ENCODE measurements at regions not wholly inside any gene's neighbourhood (a gene's known extent, or its start where the extent isn't known, plus 50 kb on each side); places are given as distances from the start of the nearest gene placed in this dataset.
"Not testable (repeated sequence)": the region's sequence is repeated elsewhere in the genome, so short reads cannot be mapped to it uniquely, and the experiment has no call there.

- no peak for DNase-seq
Measured at GRCh38 chr5:44048276-44048984, 340.8 kb downstream of the FGF10 start.

GRCh38 chr5:44046619-44047364, 342.4 kb downstream of the FGF10 start:
- DNase-seq = no peak

GRCh38 chr5:44044549-44044948, 344.7 kb downstream of the FGF10 start:
- DNase-seq = not testable (repeated sequence)

GRCh38 chr5:44028226-44028625, 361.0 kb downstream of the FGF10 start:
- DNase-seq = no peak

- DNase-seq = no peak
Measured at GRCh38 chr5:44022622-44023021, 366.6 kb downstream of the FGF10 start.

GRCh38 chr5:44011518-44011917, 377.7 kb downstream of the FGF10 start:
- no peak for DNase-seq

GRCh38 chr5:44002381-44002901, 386.8 kb downstream of the FGF10 start:
- no peak for DNase-seq

DNA sequence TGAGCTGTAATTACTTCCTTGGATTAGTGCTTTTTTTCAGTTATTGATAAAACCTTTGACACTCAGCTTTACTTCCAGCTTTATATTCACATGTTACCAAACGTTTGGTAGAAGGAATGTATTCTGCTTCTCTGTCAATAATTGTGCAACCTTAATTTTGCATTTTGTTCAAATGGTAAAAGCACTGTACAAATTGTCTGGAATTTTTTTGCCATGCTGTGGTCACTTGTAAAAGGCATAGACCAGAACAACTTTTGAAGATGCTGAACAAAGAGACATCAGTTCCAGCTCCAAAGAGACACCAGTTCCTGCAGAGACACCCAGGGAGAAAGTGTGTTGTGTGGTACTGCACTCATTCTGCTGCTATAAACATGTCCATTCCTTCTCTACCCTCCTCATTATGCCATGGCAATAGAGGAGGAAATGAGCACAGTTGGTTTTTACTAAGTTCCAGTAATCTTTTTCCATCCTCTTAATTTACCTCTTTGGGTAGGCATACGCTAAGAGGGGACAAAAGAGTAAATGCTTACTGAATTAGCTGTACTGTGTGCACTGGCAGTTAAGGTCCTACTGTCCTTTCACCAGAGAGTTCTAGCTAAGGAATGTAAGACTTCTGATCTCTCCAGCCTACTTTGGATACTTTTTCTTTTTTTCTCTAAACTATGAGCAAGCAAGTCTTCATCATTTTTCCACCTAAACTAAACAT, 387.4 kb downstream of the FGF10 start:
- no peak for DNase-seq

GRCh38 chr5:44001236-44001635, 388.0 kb downstream of the FGF10 start:
- DNase-seq = no peak

DNA sequence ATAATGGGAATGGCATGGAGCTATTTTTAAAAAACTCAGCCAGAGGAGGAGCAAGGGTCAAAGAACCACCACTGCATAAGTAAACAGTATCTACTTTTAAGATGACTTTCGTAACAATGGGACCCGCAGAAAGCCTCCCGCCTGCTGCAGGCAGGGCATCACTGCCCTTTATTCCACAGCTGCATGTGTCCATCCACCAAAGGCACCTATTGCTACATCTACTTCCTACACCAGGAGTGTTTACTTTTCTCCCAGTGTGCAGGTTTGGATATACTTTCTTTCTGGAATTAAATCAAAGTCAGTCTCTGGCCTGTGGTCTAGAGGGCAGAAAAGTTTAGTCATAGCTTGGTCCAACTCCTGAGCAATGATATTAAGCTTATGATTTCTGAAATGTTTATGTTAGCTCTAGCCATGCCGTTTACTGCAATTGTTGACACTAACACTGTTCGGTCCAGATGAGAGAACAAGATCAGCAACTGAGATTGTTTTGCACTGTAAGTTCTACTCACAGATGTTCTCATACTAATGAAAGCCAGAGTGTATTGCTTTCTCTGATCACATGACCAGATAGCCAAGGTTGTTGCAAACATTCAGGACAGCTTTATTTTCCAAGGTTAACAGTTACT, 391.5 kb downstream of the FGF10 start:
- no peak for DNase-seq

- DNase-seq = no peak
Measured at GRCh38 chr5:43996221-43996620, 393.0 kb downstream of the FGF10 start.

GRCh38 chr5:43994352-43994708, 391.4 kb downstream of the NNT start:
- DNase-seq = no peak

DNA sequence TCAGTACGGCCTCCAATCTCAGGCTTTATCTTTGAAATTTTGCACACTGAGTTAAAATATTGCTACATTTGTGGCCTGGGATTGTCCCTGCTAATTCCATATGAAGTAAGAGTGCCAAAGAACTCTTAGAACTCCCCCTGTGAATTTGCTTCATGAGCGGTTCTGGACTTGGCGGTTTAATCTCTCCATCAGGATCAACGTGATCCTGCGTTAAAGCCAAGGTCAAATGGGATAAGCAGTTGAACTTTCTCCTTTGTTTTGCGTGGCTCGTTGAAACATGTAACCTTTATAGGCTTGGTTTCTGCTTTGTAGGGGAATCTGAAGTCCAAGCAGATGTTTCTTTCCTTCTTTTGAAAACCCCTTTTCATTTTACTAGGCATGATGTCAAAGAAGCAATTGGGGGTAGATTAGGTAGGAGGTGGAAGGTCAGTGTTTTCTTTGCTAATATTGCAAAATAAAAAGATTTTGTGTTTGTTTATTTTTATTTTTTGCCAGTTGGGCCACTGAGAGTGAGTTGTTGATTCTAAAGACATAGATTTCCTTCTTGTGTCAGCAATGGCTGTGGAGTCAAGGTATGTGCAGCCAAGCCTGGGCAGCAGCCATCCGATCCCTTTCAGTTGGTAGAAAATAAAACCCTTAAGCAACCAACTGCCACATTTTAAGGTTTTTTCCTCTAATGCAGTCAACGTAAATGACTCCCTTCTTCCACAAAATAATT, 390.8 kb downstream of the NNT start:
- DNase-seq = no peak

DNA sequence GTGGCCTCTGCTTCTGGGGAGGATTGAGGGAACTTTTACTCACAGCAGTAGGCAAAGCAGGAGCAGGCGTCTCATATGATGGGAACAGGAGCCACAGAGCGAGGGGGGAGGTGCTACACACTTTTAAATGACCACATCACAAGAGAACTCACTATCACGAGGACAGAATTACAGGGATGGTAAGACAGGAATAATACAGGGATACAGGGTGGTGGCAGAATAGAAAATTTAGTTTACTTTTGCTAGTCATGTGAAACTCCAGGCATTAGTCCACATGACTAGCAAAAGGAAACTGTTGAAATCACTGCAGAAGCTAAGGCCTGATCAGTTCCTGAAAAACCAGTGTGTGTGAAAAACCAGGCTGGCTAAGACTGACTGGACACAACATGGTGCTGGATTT, 382.4 kb downstream of the NNT start:
- DNase-seq = no peak

GRCh38 chr5:43981556-43981955, 378.6 kb downstream of the NNT start:
- no peak for DNase-seq

- DNase-seq = no peak
Measured at GRCh38 chr5:43973908-43974307, 370.9 kb downstream of the NNT start.

GRCh38 chr5:43973318-43973717, 370.3 kb downstream of the NNT start:
- no peak for DNase-seq

- DNase-seq = no peak
Measured at GRCh38 chr5:43967165-43967564, 364.2 kb downstream of the NNT start.

GRCh38 chr5:43959144-43959543, 356.2 kb downstream of the NNT start:
- no peak for DNase-seq

DNA sequence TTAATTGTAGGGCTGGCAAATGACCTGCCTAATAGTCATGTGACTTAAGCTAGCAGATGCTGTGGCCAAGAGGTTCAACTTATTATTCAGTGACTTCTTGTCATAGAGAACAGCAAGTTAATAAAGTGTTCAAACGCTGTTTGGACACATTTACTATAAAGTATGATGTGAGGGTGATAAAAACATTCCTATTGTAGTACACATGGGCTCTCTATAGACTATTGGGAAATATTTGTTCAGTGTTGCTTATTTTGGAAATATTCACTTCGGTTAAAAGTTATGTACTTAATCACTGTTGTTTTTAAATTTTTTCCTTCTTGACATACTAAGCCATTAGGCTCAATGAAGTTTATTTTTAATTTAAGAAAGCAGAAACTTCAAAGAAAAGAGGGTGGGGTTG, 345.0 kb downstream of the NNT start:
- no peak for DNase-seq

- DNase-seq = no peak
Measured at GRCh38 chr5:43941806-43942205, 338.8 kb downstream of the NNT start.

- no peak for DNase-seq
Measured at GRCh38 chr5:43940562-43940961, 337.6 kb downstream of the NNT start.

DNA sequence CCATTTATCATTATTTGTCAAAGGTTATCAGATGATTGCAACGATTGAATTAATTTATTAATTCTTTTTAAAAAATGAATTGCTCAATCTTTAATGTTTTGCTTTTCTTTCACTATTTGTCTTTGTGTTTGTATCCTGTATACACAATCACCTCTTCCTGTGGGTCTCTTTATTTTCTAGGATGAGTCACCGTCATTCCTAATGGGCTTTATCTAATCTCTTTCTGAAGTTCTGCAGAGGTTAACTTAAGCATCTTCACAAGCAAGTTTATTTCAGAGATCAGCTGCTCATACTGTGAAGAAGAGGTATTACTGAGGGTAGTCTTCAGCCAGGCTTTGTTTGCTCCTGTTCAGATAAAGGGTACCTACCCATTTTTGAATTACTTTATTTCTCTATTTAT, 323.9 kb downstream of the NNT start:
- no peak for DNase-seq

Measured in inflammatory macrophage treated with lipopolysaccharide for 1 hour (primary cell).